Stimulated activated CD4-positive, alpha-beta T cell treated with anti-CD3 and anti-CD28 coated beads, Interleukin-2, amount 100 ng/mL, for 24 hours (primary cell): ENCODE measurements at regions not wholly inside any gene's neighbourhood (a gene's known extent, or its start where the extent isn't known, plus 50 kb on each side); places are given as distances from the start of the nearest gene placed in this dataset.

Experiments used
- DNase-seq, 2 donors: peaks; one replicate each; pipeline ENCODE4 v3.0.0-alpha.2; 2020

- DNase-seq, result no peak
These were observed 50.6 kb upstream of the IKZF2 start for GRCh38 chr2:213202011-213202410.

GRCh38 chr2:213205944-213206343 is 54.5 kb upstream of the IKZF2 start:
- DNase-seq, result no peak

GRCh38 chr2:213213186-213213585 is 61.8 kb upstream of the IKZF2 start:
- no peak for DNase-seq

- no peak for DNase-seq
These were observed 62.8 kb upstream of the IKZF2 start for GRCh38 chr2:213214209-213214608.

- DNase-seq, result no peak
These were observed 65.0 kb upstream of the IKZF2 start for GRCh38 chr2:213216461-213216860.

GRCh38 chr2:213219816-213220215 is 64.4 kb upstream of the SPAG16 start:
- DNase-seq, result no peak

- DNase-seq, result no peak
These were observed 63.2 kb upstream of the SPAG16 start for GRCh38 chr2:213220967-213221603.

GRCh38 chr2:213221957-213222356 is 62.3 kb upstream of the SPAG16 start:
- no peak for DNase-seq

- no peak for DNase-seq
These were observed 59.9 kb upstream of the SPAG16 start for GRCh38 chr2:213224366-213224765.

GRCh38 chr2:213225866-213226265 is 58.4 kb upstream of the SPAG16 start:
- no peak for DNase-seq

GRCh38 chr2:213227458-213227857 is 56.8 kb upstream of the SPAG16 start:
- DNase-seq, result no peak

GRCh38 chr2:213228638-213229037 is 55.6 kb upstream of the SPAG16 start:
- no peak for DNase-seq

- DNase-seq, result no peak
These were observed 54.5 kb upstream of the SPAG16 start for GRCh38 chr2:213229814-213230213.

- DNase-seq, result no peak
These were observed 52.3 kb upstream of the SPAG16 start for GRCh38 chr2:213231966-213232365.

- peak in 1 of 2 donors; percentile 13 for DNase-seq
These were observed 51.4 kb upstream of the SPAG16 start for GRCh38 chr2:213232649-213233437.

GRCh38 chr2:213233438-213234330 is 50.6 kb upstream of the SPAG16 start:
- DNase-seq, result no peak
